ENCODE measurements at regions not wholly inside any gene's neighbourhood (a gene's known extent, or its start where the extent isn't known, plus 50 kb on each side); places are given as distances from the start of the nearest gene placed in this dataset.

DNA sequence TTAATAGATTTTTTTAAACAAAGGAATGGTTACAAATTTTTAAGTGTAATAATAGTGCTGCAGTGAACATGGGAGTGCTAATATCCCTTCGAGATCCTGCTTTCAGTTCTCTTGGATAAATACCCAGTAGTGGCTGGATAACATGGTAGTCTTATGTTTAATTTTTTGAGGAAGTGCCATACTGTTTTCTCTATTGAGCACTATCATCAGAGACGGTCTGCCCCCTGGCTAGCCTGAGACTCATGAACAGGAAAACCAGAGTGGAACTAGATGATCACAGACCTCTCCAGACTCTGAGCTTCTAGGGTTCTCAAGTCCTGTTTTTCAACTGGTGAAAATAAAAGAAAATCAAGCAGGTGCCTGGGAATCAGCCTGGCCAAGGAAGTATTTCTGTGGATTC is 97.3 kb upstream of the MARK1 start:
- TF ChIP-seq, protein P1, sequence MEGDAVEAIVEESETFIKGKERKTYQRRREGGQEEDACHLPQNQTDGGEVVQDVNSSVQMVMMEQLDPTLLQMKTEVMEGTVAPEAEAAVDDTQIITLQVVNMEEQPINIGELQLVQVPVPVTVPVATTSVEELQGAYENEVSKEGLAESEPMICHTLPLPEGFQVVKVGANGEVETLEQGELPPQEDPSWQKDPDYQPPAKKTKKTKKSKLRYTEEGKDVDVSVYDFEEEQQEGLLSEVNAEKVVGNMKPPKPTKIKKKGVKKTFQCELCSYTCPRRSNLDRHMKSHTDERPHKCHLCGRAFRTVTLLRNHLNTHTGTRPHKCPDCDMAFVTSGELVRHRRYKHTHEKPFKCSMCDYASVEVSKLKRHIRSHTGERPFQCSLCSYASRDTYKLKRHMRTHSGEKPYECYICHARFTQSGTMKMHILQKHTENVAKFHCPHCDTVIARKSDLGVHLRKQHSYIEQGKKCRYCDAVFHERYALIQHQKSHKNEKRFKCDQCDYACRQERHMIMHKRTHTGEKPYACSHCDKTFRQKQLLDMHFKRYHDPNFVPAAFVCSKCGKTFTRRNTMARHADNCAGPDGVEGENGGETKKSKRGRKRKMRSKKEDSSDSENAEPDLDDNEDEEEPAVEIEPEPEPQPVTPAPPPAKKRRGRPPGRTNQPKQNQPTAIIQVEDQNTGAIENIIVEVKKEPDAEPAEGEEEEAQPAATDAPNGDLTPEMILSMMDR (IDR thresholded peaks at IDR 0.05 in 4 of 5, conservative IDR thresholded peaks at IDR 0.05 in 1 of 5): no peak
- TF ChIP-seq POLR2A (IDR thresholded peaks at IDR 0.05): no peak

All from gastrocnemius medialis (tissue), 4 donors.